Stimulated activated CD4-positive, alpha-beta T cell treated with anti-CD3 and anti-CD28 coated beads, Interleukin-4, amount 100 ng/mL, for 1 hour (primary cell): ENCODE measurements at regions not wholly inside any gene's neighbourhood (a gene's known extent, or its start where the extent isn't known, plus 50 kb on each side); places are given as distances from the start of the nearest gene placed in this dataset.

ENCODE experiments used
- DNase-seq: peaks from one replicate; pipeline ENCODE4 v3.0.0-alpha.2; 2020

DNA sequence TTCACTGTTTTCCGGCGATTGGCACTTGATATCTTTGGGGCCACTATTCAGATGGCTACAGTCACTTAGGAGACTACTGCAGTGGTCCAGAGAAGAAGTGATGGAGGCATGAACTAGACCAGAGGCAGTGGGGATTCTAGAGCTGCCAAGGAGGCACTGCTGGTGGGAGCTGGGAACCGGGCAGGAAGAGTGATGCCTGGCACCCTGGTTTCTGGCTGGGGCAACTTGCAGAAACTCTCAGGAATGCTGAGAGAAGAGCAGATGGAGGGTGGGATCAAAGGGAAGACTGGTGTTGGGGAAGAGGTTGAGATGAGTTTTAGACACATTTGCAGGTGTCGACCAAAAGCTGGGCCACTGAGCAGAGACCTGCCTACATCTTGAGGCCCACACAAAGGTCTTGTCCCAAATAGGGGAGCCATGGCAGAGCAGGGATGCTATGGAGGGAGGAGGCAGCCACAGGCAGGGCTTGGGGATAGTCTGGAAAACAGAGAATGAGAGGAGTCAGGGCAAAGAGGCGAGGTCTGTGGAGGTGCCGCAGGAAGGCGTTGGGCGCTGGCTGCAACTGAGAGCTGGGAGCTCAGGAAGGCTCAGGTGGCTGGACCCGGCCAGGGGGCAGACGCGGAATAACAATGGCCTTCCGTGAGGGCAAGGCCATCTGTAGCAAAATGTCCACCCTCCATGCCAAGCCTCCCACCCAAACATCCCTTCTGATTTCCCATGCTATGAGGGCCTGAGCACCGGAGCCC is 118.9 kb downstream of the TOMM20 start:
- DNase-seq = no peak

DNA sequence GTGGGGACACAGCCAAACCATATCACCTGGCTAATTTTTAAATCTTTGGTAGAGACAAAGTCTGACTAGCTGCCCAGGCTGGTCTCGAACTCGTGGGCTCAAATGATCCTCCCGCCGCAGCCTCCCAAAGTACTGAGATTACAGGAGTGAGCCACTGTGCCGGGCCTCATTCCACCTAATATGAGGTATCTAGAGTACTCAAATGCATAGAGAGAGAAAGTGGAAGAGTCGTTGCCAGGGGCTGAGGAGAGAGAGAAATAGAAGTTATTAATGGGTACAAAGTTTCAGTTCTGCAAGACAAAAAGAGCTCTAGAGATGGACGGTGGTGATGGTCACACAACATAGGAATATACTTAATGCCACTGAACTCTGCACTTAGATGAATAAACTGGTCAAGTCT is 119.6 kb downstream of the TOMM20 start:
- DNase-seq = no peak

DNA sequence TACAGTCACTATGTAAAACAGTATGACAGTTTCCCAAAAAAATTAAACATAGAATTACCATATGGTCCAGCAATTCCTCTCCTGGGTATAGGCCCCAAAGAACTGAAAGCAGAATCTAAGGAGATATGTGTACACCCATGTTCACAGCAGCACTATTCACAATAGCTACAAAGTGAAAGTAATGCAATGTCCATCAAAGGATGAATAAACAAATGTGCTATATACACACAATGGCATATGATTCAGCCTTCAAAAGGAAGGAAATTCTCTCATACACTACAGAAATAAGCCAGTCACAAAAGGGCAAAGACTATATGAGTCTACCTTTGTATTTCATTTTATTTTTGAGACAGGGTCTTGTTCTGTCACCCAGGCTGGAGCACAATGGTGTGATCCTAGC is 120.4 kb downstream of the TOMM20 start:
- no peak for DNase-seq

DNA sequence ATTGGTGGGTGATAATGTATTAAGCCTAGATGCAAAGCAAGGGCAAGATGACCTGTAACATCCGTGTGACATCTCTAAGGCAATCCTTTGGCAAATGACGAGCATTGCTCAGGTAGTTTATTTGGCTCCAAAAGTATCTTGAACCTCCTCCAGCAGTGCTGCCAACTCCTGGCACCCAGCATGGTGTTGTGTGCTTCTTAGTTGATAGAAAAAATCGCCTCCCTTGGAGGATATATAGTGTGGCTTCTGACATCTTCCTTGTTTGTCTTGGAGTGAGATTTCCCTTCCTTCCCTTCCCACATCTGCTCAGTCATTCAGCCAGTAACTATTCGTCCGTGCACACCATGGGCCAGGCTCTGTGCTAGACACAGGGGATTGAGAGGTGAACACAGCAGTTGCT is 121.8 kb downstream of the TOMM20 start:
- DNase-seq = no peak

DNA sequence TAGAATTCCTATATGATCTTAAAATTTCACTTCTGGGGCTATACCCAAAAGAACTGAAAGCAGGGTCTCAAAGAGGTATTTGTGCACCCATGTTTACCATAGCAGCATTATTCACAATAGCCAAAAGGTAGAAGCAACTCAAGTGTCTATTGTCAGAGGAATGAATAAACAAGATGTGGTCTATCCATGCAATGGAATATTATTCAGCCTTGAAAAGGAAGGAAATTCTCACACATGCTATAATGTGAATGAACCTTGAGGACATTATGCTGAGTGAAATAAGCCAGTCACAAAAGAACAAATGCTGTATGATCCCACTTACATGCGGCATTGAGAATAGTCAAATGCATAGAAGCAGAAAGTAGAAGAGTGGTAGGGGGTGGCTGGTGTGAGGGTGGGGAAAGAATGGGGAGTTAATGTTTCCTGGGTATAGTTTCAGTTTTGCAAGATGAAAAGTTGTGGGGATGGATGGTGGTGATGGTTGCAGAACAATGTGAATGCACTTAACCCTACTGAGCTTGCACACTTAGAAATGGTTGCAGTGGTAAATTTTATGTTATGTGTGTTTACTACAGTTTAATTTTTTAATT is 122.4 kb downstream of the TOMM20 start:
- no peak for DNase-seq

DNA sequence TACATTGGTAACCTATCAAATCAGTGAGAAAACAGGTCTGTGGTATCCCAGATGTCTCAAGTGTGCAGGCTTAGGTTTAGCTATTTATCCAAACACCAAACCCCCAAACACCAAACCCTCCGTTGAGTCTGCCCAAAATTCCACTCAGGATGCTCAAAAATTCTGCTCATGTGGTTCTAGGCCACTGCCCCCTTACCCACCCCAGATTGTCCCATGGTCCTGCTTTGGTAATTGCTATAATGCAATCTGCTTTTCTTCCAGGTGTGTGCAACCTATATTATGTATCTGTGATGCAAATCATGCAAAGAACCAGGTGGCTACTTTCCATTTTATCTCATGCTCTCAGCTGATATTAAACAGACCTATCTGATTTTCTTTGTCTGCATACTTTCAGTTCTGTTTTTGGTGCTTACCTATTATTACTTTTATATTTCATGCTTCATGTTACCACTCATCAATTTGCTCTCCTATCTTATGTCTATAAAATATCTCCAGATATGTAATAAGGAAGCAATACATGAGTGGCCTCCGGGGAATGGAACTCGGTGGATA is 123.7 kb downstream of the TOMM20 start:
- DNase-seq = no peak

DNA sequence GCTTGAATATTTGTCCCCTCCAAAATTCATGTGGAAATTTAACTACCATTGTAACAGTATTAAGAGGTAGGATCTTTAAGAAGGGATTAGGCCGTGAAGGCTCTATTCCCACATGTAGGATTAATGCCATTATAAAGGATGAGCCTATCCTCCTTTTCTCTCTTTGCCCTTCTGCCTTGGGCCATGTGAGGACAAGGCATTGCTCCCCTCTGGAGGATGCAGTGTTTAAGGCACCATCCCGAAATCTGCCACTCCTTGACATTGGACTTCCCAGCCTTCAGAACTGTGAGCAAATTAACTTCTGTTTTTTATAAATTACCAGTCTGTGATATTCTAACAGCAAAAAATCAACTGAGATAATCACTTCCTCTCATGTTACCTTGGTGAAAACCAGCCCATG is 124.4 kb downstream of the TOMM20 start:
- no peak for DNase-seq

DNA sequence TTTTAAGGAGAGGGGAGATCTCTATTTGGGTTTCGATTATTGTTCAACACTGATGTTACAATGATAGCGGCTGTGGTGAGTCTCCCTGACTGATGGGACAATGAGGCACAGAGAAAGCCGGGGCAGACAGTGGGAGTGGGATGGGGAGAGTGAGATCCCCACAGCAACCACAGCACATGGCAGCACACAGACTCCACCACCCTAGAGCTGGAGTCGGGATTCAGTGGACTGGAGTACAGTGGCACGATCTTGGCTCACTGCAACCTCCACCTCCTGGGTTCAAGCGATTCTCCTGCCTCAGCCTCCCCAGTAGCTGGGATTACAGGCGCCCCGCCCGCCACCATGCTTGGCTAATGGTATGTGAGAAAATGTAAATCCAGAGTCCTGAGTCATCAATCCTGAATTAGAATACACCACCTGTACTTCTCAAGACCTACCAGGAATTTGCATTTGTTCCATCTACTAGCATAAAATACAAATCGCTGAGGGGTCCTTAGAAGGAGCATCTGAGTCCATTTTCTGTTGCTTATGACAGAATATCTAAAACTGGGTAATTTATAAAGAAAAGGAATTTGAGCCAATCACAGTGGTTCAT is 125.8 kb downstream of the TOMM20 start:
- no peak for DNase-seq

DNA sequence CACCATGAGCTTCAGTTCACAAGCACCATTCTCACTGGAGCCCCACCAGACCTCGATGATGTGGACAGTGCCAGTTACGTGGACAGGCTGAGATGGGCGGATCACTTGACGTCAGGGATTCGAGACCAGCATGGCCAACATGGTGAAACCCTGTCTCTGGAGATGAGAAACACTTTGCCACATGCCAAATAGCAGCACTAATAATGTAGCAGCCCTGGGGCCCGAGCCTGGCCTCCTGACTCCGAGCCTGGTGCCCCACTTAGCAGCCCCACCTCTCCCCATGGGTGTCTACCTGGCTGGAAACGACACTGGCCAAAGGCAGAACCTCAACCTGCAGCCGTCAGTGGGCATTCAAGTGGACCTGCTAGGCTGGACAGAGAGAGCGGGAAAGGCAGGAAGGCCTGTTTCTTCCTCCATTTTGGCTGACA is 129.1 kb downstream of the TOMM20 start:
- DNase-seq = no peak

DNA sequence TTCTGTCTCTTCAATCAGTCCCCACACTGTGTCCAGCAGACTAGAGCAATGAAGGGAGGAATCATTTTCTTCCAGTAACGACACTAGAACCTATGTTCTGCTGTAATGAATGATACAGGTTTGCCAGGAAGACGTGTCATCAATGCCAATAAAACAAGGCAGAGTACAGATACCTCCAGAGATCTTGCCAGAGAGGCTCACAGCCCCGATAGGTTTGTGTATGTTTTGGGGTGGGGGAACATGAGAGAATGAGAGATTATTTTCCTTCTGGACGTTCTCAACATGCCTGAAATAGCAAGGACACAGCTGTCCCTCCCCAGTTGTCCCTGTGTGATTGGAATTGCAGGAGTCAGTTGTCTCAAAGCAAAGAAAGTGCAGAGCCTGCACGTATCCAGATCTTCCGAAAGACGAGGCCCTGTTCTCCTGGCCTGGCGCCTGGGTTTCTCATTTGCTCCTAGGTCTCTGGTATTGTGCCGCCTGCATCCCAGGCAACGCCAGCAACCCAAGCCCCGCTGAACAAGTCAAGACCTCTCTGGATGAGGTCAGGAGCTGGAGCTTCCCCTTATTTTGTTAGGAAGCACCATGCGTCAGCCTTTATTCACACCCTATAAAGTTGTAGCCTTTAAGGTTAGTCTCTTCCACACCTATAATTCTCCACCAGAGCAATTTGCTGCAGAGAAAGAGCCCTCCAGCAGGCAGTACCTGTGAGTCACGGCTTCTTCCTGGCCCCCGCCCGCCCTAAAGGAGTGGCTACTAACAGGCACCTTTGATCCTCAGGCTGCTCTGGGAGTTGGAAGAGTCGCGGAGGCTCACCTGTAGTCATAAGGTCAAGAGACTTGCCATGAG is 130.5 kb downstream of the TOMM20 start:
- DNase-seq = no peak

DNA sequence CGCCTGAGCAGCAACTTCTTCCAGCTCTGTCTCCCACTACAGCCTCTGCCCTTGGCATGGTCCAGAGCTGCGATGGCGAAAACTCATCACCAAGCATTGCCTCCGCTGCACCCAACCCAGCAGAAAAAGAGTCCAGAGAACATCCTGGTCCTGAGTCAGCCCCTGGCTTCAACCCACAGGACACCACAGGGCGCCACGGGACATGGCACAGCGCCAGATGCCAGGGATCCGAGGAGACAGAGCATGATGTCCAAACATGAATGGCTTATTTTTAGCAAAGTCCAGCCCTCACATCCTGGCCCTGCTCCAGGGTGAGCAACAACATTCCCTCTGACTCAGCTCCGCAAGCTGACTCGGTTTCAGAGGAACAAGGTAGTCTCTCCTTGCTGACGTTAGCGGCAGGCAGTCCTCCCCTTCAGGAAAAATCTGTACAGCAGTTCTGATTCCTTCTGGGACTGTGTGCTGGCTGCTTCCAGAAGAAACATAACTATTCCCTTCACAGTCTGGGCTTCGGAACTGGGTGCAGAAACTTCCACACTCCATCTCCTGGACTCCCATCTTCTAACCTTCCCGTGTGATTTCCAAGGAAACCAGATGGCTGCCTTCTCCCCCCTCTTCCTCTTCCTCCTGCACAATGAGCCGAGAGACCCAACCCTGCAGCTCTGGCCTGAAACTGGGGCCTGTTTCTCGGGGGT is 131.3 kb downstream of the TOMM20 start:
- DNase-seq = no peak

DNA sequence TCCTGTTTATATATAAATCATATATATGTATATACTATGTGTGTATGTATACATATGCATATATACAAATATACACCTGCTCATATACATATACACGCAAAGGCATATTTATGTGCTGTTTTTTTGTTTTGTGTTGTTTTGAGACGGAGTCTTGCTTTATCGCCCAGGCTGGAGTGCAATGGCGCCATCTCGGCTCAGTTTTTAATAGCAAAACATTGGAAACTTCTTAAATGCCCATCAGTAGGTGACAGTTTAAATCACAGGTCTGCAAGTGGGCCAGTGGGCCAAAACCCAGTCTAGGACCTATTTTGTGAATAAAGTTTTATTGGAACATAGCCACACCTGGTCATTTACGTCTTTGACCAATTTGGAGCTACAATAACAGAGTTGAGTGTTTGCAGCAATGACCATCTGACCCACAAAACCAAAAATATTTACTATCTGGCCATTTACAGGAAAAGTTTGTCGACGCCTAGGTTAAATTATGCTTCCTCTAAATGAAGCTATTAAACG is 132.3 kb downstream of the TOMM20 start:
- DNase-seq = no peak

DNA sequence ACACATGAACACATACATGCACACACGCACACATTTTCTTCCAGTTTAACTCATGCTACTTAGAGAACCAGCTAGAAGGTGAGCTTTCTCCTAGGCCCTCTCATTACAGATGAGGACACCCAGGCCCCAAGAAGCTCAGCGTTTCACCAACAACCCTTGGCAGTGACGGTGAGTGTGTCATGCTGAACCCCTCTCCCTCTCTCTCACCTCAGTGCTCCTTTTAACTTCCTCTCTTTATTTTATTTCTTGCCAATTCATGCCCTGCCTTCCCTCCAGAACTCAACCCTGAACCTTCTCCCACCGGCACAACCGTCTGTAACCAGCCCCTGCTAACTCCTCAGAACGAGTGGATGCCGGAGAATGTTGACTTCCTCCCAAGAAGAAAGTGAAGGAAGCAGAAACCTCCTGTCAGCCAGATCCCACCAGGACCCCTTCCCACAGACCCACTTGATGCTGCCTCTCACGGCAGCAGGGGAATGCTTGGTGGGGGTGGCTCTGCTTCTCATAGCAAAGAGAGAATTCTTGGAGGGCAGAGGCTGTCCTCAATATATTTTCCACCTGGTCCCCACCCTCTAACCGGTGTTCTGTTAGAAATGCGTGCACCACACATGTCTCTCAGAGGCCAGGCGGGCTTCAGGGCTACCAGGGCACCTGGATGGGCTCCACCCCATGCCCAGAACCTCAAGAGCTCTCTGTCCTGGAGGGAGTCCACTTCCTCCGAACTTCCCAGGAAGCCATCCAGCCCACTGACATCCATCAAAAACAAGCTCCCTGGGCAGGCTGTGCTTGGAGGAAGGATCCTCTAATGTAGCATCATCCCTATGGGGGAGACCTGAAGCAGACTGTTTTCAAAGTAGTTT is 134.0 kb downstream of the TOMM20 start:
- DNase-seq = no peak

DNA sequence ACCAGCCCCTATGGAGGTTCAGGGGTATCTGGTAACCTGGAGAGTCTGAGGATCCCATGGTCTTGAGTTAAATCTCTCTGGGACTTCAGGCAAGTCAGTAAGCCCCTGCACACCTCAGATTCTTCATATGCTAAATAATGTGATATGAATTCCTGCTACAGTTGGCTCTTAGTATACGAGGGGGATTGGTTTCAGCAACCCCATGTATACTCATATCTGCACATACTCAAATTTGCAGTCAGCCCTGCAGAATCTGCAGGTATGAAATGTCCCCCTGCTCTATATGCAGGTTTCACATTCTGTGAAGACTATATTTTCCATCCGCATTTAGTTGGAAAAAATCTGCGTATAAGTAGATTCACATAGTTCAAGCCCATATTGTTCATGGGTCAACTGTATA is 136.6 kb downstream of the TOMM20 start:
- no peak for DNase-seq

DNA sequence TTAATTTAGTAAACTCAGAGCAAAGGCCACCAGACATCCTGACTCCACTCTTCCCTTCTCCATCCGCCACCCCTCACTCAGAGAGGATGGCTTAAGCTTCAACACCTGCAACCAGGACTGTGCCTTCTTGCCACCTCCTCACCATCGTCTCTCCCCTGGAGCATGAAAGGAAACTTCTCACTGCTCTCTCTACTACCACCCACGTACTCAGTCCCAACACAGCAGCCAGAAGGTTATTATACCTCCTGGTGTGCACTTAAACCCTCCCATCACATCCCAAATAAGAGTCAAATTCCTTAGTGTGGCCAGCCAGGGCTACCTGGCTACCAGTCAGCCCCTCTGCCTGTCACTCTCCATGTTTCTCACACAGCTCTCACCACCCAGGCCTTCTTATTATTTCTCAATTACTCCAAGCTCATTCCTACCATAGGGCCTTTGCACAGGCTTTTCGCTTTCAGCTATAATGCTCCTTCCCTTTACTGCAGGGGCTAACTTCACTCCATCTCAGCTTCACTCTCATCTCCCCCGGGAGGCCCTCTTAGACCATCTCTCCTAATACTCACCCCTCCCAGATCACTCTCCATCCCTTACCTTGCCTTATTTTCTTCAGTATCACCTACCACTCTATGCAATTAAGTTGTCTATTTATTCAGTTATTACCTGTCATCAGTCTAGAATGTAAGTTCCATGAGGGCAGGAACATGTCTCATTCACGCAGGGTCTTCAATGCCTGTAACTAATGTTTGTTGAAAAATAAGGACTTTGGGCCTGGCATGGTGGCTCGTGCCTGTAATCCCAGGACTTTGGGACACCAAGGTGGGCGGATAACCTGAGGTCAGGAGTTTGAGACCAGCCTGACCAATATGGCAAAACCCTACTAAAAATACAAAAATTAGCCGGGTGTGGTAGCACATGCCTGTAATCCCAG is 137.5 kb downstream of the TOMM20 start:
- no peak for DNase-seq

DNA sequence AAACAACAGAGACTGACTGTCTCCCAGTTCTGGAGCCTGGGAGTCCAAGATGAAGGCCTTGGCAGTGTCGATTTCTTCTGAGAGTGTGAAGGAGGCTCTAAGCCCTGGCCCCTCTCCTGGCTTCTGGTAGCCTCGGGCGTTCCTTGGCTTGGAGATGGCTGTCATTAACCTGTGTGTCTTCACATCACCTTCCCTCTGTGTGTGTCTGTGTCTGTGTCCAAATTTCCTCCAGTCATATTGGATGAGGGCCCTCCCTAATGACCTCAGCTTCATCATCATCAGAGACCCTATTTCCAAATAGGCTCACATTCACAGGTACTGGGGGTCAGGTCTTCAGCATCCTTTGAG is 138.3 kb downstream of the TOMM20 start:
- DNase-seq = no peak

DNA sequence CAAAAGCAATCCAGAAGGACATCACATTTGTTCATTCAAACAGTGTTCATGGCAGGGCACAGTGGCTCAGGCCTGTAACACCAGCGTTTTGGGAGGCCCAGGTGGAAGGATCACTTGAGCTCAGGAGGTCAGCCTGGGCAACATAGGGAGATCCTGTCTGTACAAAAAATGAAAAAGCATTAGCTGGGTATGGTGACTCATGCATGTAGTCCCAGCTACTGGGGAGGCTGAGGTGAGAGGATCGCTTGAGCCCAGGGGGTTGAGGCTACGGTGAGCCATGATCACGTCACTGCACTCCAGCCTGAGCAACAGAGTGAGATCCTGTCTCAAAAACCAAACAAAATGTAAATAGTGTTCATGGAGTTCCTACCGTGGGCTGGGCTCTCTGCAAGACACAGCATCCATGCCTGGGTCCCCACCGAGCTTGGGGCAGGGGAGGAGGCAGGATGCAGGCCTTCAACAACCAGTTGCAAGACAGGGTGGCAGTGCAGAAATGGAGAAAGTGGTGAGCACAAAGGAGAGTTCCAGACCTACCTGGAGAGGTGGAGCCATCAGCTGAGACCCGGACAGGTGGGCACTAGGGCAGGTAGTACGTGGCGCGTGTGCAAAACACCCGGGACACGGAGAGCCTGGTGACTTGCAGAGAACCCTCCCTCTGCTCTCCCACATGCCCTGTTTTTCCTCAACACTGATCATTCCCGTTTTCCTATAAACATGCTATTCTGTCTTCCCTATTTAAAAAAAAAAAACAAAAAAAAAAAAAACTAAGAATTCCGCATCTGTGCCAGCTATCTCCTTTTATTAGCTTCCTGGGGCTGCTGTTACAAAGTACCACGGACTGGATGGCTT is 138.9 kb downstream of the TOMM20 start:
- no peak for DNase-seq

DNA sequence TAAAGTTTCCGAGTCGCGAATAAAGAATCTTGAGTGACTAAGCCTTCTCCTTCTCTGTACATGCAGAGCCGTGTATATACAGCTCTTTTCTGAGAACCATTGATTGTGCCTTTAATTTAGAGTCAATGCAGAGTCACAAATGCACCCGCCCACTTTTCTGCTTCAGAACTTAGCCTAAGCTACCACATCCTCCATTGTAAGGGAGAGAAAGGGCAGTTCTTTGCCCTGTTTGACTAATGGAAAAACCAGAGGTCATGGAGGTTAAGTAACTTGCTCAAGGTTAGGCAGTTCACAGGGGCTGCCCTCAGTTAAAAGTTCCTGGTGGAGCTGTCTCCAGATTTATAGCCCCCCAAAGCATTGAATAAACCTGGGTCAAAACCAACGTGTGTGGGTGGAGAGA is 139.6 kb downstream of the TOMM20 start:
- DNase-seq = no peak

DNA sequence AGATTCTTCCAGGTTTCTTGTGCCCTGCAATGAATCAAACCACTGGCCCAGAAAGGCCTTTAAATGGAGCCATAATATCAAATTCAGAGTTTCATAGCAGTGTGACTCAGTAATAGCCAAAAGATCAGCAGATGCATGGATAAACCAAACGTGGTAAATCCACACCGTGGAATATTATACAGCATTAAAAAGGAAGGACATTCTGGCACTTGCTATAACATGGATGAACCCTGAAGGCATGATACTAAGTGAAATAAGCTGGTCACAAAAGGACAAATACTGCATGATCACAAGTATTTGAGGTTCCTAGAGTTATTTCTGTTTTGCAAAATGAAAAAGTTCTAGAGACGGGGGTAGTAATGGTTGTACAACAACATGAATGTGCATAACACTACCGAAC is 140.1 kb downstream of the TOMM20 start:
- DNase-seq = no peak

DNA sequence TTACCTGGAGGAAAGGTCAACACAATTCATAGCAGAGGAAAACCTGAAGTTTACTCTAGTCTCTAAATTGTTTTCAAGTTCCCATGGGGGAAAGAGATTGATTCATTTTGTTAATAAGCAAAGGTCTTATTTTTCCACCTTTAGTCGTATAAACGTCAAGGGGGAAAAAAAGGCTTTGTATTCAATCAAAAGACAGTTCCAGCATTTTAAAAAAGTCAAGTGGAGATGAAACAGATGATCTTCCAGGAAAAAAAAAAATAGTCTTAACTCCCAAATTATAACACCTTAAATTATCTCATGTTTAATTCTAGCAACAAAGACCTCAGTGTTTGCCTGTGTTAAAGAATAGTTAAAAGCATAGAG is 140.5 kb downstream of the TOMM20 start:
- no peak for DNase-seq
